HEK293 (cell line): ENCODE measurements at regions not wholly inside any gene's neighbourhood (a gene's known extent, or its start where the extent isn't known, plus 50 kb on each side); places are given as distances from the start of the nearest gene placed in this dataset.

Experiments
- CTCF ChIA-PET: fragments of 350-600 bp; formaldehyde crosslinking; extraction: SDS; loops from one replicate; lab custom pipeline; 2021; ENCODE audit warnings: antibody characterized with exemption; lab: Yijun Ruan, JAX
- POLR2A ChIA-PET: fragments of 300-600 bp; formaldehyde crosslinking; extraction: SDS; loops from one replicate; lab custom pipeline; 2020; ENCODE audit warnings: antibody characterized with exemption, inconsistent platforms; lab: Yijun Ruan, JAX
- H3K27ac ChIP-seq: fragments of 200-500 bp; sonication (Bioruptor generic); 2 replicates; pipeline ENCODE4 v1.5.1; 2014; ENCODE audit warnings: low read depth, low read length, control low read depth, inconsistent platforms; ENCODE audit errors: extremely low read depth
- H3K36me3 ChIP-seq, 2 experiments: fragments of 200-500 bp in 1 of 2; sonication (Bioruptor generic) in 1 of 2; 1 replicate in 1 of 2; 2 replicates in 1 of 2; pipeline ENCODE4 v1.5.1; 2014 to 2017; ENCODE audit warnings: inconsistent platforms in 2 of 2, low read length in 2 of 2; ENCODE audit not compliant: control insufficient read depth in 2 of 2, insufficient read depth in 1 of 2
- H3K4me1 ChIP-seq: fragments of 200-500 bp; sonication (Bioruptor generic); 2 replicates; pipeline ENCODE4 v1.5.1; 2014; ENCODE audit warnings: mild to moderate bottlenecking, low read length, inconsistent platforms; ENCODE audit not compliant: control insufficient read depth, insufficient read depth
- H3K4me3 ChIP-seq: 2 replicates; pipeline ENCODE4 v1.5.1; 2011; ENCODE audit warnings: low read depth, mild to moderate bottlenecking, control low read depth, low read length, moderate library complexity
- H3K9me3 ChIP-seq: fragments of 200-500 bp; sonication (Bioruptor generic); 2 replicates; pipeline ENCODE4 v1.5.1; 2014; ENCODE audit warnings: low read depth, low read length, inconsistent platforms; ENCODE audit not compliant: control insufficient read depth, insufficient read depth
- CTCF ChIP-seq: fragments of 450-650 bp; formaldehyde crosslinking; IDR thresholded peaks from 2 replicates; pipeline ENCODE4 v1.5.1; 2016; ENCODE audit warnings: missing biosample characterization, missing genetic modification characterization
- ELK4 ChIP-seq: IDR thresholded peaks from 2 replicates; pipeline ENCODE4 v1.6.1; 2011; ENCODE audit warnings: mild to moderate bottlenecking, low read depth, low read length, borderline replicate concordance
- HOXC10 ChIP-seq: sonication (generic); formaldehyde crosslinking; IDR thresholded peaks from 2 replicates; pipeline ENCODE4 v1.8.1; 2023; ENCODE audit warnings: mild to moderate bottlenecking, missing genetic modification reagents
- HOXD13 ChIP-seq: sonication (generic); formaldehyde crosslinking; IDR thresholded peaks from 2 replicates; pipeline ENCODE4 v1.8.0; 2022; ENCODE audit warnings: missing genetic modification reagents, borderline replicate concordance
- PRDM4 ChIP-seq: fragments of 450-650 bp; formaldehyde crosslinking; IDR thresholded peaks from 2 replicates; pipeline ENCODE4 v1.5.1; 2017; ENCODE audit warnings: missing biosample characterization, missing genetic modification characterization
- ZNF274 ChIP-seq, 2 experiments: fragments of 200-500 bp in 1 of 2; fragments of 450-650 bp in 1 of 2; sonication (Bioruptor generic) in 1 of 2; formaldehyde crosslinking in 1 of 2; IDR thresholded peaks; 2 replicates each; pipeline versions ENCODE4 v1.5.1 to v1.6.1; 2014 to 2016; ENCODE audit warnings: borderline replicate concordance in 1 of 2, inconsistent platforms in 1 of 2, low read length in 1 of 2, missing biosample characterization in 1 of 2, missing genetic modification characterization in 1 of 2
- ZNF398 ChIP-seq: fragments of 450-650 bp; formaldehyde crosslinking; IDR thresholded peaks from 2 replicates; pipeline ENCODE4 v1.5.1; 2017; ENCODE audit warnings: missing biosample characterization, missing genetic modification characterization
- ZNF513 ChIP-seq: fragments of 450-650 bp; IDR thresholded peaks from 2 replicates; pipeline ENCODE4 v1.5.1; 2018; ENCODE audit warnings: missing biosample characterization, missing genetic modification characterization
- ZNF529 ChIP-seq: fragments of 450-650 bp; formaldehyde crosslinking; IDR thresholded peaks from 2 replicates; pipeline ENCODE4 v1.5.1; 2017; ENCODE audit warnings: missing genetic modification characterization, missing biosample characterization; ENCODE audit not compliant: insufficient replicate concordance
- ZNF548 ChIP-seq: fragments of 450-650 bp; formaldehyde crosslinking; IDR thresholded peaks from 2 replicates; pipeline ENCODE4 v1.5.1; 2016; ENCODE audit warnings: missing biosample characterization, missing genetic modification characterization
- ZNF558 ChIP-seq: fragments of 450-650 bp; formaldehyde crosslinking; IDR thresholded peaks from 2 replicates; pipeline ENCODE4 v1.5.1; 2016; ENCODE audit warnings: missing biosample characterization, missing genetic modification characterization
- ZNF585B ChIP-seq: fragments of 450-650 bp; formaldehyde crosslinking; IDR thresholded peaks from 2 replicates; pipeline ENCODE4 v1.5.1; 2016; ENCODE audit warnings: missing biosample characterization, missing genetic modification characterization
- ZNF626 ChIP-seq: fragments of 450-650 bp; sonication (Bioruptor Pico); formaldehyde crosslinking; IDR thresholded peaks from 2 replicates; pipeline ENCODE4 v1.5.1; 2018; ENCODE audit warnings: missing biosample characterization, missing genetic modification characterization, inconsistent platforms
- ZSCAN23 ChIP-seq: fragments of 450-650 bp; formaldehyde crosslinking; IDR thresholded peaks from 2 replicates; pipeline ENCODE4 v1.5.1; 2016; ENCODE audit warnings: missing biosample characterization, missing genetic modification characterization
- TF ChIP-seq, protein P1 (sequence below): fragments of 450-650 bp; formaldehyde crosslinking; IDR thresholded peaks from 2 replicates; pipeline ENCODE4 v1.5.1; 2016; ENCODE audit warnings: missing biosample characterization, missing genetic modification characterization, borderline replicate concordance
- TF ChIP-seq, protein P2 (sequence below): fragments of 450-650 bp; formaldehyde crosslinking; IDR thresholded peaks from 2 replicates; pipeline ENCODE4 v1.5.1; 2016; ENCODE audit warnings: missing biosample characterization, missing genetic modification characterization, low read depth

DNA sequence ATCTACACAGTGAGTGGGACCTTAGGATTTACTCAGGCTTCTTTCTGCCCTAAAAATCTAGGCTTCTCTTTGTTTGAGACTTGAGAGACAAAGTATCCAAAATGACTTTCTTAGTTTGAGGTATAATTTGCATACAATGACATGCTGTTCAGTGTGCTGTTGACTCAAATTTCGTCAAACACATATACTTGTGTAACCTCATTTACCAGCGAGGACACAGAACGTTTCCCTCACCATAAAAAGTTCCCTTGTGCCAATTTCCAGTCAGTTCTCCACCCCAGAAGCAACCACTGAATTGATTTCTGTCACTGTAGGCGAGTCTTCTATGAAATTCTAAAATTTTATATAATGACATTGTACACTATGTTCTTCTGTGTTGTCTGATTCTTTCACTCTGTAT is 68.0 kb upstream of the MAF start (continued):
- TF ChIP-seq, protein P1, sequence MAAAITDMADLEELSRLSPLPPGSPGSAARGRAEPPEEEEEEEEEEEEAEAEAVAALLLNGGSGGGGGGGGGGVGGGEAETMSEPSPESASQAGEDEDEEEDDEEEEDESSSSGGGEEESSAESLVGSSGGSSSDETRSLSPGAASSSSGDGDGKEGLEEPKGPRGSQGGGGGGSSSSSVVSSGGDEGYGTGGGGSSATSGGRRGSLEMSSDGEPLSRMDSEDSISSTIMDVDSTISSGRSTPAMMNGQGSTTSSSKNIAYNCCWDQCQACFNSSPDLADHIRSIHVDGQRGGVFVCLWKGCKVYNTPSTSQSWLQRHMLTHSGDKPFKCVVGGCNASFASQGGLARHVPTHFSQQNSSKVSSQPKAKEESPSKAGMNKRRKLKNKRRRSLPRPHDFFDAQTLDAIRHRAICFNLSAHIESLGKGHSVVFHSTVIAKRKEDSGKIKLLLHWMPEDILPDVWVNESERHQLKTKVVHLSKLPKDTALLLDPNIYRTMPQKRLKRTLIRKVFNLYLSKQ (tag by site-specific recombination): no peak
- TF ChIP-seq ZNF548 (tag by site-specific recombination): no peak
- no peak for TF ChIP-seq PRDM4 (tag by site-specific recombination)
- TF ChIP-seq ZNF398 (tag by site-specific recombination): no peak

GRCh38 chr16:79665970-79666369 is 65.4 kb upstream of the MAF start:
- Histone ChIP-seq H3K9me3 (no peaks in the 10 kb centered on the region), H3K27ac (no peak overlapping the region), H3K4me1 (no peaks in the 10 kb centered on the region; the same call in 1 of the 2 replicates), H3K36me3 (no peaks in the 10 kb centered on the region), H3K4me3 (no peak overlapping the region)
- POLR2A ChIA-PET: no interaction called here
- CTCF ChIA-PET: no interaction called here
- TF ChIP-seq ZNF274 (IDR thresholded peaks at IDR 0.05; ENCODE audit: low read length) (no peak), ZNF274 (tag by site-specific recombination; IDR thresholded peaks at IDR 0.05; ENCODE audit: borderline replicate concordance) (no peak), ZNF513 (tag by site-specific recombination) (no peak), ZNF585B (tag by site-specific recombination) (no peak), ZNF558 (tag by site-specific recombination) (no peak), ZSCAN23 (tag by site-specific recombination) (no peak), ZNF626 (tag by site-specific recombination) (no peak), ZNF529 (tag by site-specific recombination) (no peak), ELK4 (no peak), CTCF (no peak), PRDM4 (tag by site-specific recombination) (no peak), HOXD13 (no peak), HOXC10 (CRISPR knock-in tag) (no peak)
- TF ChIP-seq, protein P2, sequence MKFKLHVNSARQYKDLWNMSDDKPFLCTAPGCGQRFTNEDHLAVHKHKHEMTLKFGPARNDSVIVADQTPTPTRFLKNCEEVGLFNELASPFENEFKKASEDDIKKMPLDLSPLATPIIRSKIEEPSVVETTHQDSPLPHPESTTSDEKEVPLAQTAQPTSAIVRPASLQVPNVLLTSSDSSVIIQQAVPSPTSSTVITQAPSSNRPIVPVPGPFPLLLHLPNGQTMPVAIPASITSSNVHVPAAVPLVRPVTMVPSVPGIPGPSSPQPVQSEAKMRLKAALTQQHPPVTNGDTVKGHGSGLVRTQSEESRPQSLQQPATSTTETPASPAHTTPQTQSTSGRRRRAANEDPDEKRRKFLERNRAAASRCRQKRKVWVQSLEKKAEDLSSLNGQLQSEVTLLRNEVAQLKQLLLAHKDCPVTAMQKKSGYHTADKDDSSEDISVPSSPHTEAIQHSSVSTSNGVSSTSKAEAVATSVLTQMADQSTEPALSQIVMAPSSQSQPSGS (tag by site-specific recombination): no peak
